HCT116 (cell line): ENCODE measurements at regions not wholly inside any gene's neighbourhood (a gene's known extent, or its start where the extent isn't known, plus 50 kb on each side); places are given as distances from the start of the nearest gene placed in this dataset.

ENCODE experiments used
- ATAC-seq: fragments of 200-7000 bp; cut with Tn5 transposase; 2 replicates; pipeline ENCODE4 v1.9.1; 2020; ENCODE audit warnings: mild to moderate bottlenecking, moderate library complexity
- BruUV-seq: library from RNA; stranded (reverse); fragments of 400-500 nt; replicated peaks from 2 replicates; lab custom pipeline; 2021; lab: Mats Ljungman, UMichigan
- CTCF ChIA-PET: fragments of 300-600 bp; sonication (Branson Sonifier 250); formaldehyde crosslinking; loops from one replicate; lab custom pipeline; 2021; ENCODE audit warnings: antibody characterized with exemption; lab: Charles Lee
- POLR2A ChIA-PET: fragments of 300-600, 350-600 bp; sonication (Branson Sonifier 250); formaldehyde crosslinking; loops from one replicate; lab custom pipeline; 2021; ENCODE audit warnings: antibody characterized with exemption; lab: Charles Lee
- RAD21 ChIA-PET, 2 experiments: fragments of 300-600 bp; sonication (Branson Sonifier 250); formaldehyde crosslinking; loops; one replicate each; lab custom pipeline; 2023; ENCODE audit warnings: low total read pairs in 2 of 2; ENCODE audit not compliant: uncharacterized antibody in 2 of 2, unreplicated experiment in 2 of 2, low non-redundant PET in 1 of 2; lab: Charles Lee
- DNase-seq: peaks from one replicate; pipeline ENCODE4 v3.0.0-alpha.2; 2010; ENCODE audit warnings: low read depth, low spot score
- H2AFZ ChIP-seq: fragments of 200-600 bp; shearing (Covaris generic), sonication (generic); 2 replicates; pipeline ENCODE4 v1.6.1; 2017; ENCODE audit warnings: low read depth, mixed run types, mixed read lengths, antibody characterized with exemption, low read length; ENCODE audit not compliant: poor library complexity, severe bottlenecking
- H3K27ac ChIP-seq: 2 replicates; pipeline ENCODE4 v1.5.1; 2012; ENCODE audit warnings: low read depth, low read length
- H3K27me3 ChIP-seq: fragments of 200-600 bp; sonication (generic); 2 replicates; pipeline ENCODE4 v1.6.1; 2016; ENCODE audit warnings: mixed run types, low read length, mixed read lengths; ENCODE audit not compliant: insufficient read depth
- H3K36me3 ChIP-seq, 2 experiments: fragments of 200-500 bp in 1 of 2; fragments of 200-600 bp in 1 of 2; sonication (Bioruptor generic) in 1 of 2; sonication (generic) in 1 of 2; 2 replicates each; pipeline versions ENCODE4 v1.5.1 to v1.6.1; 2014 to 2016; ENCODE audit warnings: low read length in 2 of 2, inconsistent platforms in 1 of 2, mixed read lengths in 1 of 2, mixed run types in 1 of 2; ENCODE audit not compliant: insufficient read depth in 2 of 2, control insufficient read depth in 1 of 2
- H3K4me1 ChIP-seq, 2 experiments: fragments of 200-600 bp in 1 of 2; sonication (generic) in 1 of 2; 2 replicates each; pipeline versions ENCODE4 v1.5.1 to v1.6.1; 2012 to 2017; ENCODE audit warnings: low read length in 2 of 2, inconsistent platforms in 1 of 2, mild to moderate bottlenecking in 1 of 2, mixed read lengths in 1 of 2, mixed run types in 1 of 2, moderate library complexity in 1 of 2; ENCODE audit not compliant: insufficient read depth in 2 of 2, control insufficient read depth in 1 of 2
- H3K4me2 ChIP-seq: fragments of 200-600 bp; sonication (generic); 2 replicates; pipeline ENCODE4 v1.6.1; 2017; ENCODE audit warnings: mixed run types, low read length, mixed read lengths
- H3K4me3 ChIP-seq, 2 experiments: fragments of 200-600 bp in 1 of 2; sonication (generic) in 1 of 2; replicated peaks in 1 of 2; 2 replicates each; pipeline ENCODE4 v1.5.1; 2011 to 2016; ENCODE audit warnings: low read length in 2 of 2, control low read depth in 1 of 2, low read depth in 1 of 2, mild to moderate bottlenecking in 1 of 2, mixed read lengths in 1 of 2, mixed run types in 1 of 2
- H3K79me2 ChIP-seq: fragments of 200-600 bp; sonication (generic); 2 replicates; pipeline ENCODE4 v1.6.1; 2017; ENCODE audit warnings: mild to moderate bottlenecking, mixed run types, low read length, moderate library complexity, mixed read lengths; ENCODE audit not compliant: insufficient read depth
- H3K9ac ChIP-seq: fragments of 200-600 bp; sonication (generic); 2 replicates; pipeline ENCODE4 v1.6.1; 2016; ENCODE audit warnings: low read length, mixed read lengths
- H3K9me2 ChIP-seq: fragments of 200-600 bp; sonication (generic), shearing (Covaris generic); 2 replicates; pipeline ENCODE4 v1.6.1; 2017; ENCODE audit warnings: mixed run types, mild to moderate bottlenecking, moderate library complexity; ENCODE audit not compliant: insufficient read depth
- H3K9me3 ChIP-seq, 2 experiments: fragments of 200-500 bp in 1 of 2; fragments of 200-600 bp in 1 of 2; sonication (Bioruptor generic) in 1 of 2; sonication (generic) in 1 of 2; 2 replicates each; pipeline ENCODE4 v1.6.1; 2014 to 2017; ENCODE audit warnings: low read length in 2 of 2, mixed read lengths in 2 of 2, inconsistent platforms in 1 of 2, low read depth in 1 of 2, mild to moderate bottlenecking in 1 of 2, mixed run types in 1 of 2, moderate library complexity in 1 of 2; ENCODE audit not compliant: control insufficient read depth in 1 of 2, insufficient read depth in 1 of 2
- H4K20me1 ChIP-seq: fragments of 200-600 bp; sonication (generic), shearing (Covaris generic); 2 replicates; pipeline ENCODE4 v1.6.1; 2017; ENCODE audit warnings: mixed run types, mild to moderate bottlenecking, moderate library complexity; ENCODE audit not compliant: insufficient read depth
- intact Hi-C: fragments of 100-400 bp; cut with micrococcal nuclease; formaldehyde crosslinking; loops from 2 replicates; pipeline ENCODE4 v1.10.0; 2022
- TF ChIP-seq, protein P1 (sequence below): IDR thresholded peaks from 2 replicates; pipeline ENCODE4 v1.6.1; 2012
- TF ChIP-seq, protein P2 (sequence below): IDR thresholded peaks from 2 replicates; pipeline ENCODE4 v1.6.1; 2012; ENCODE audit warnings: low read depth
- TF ChIP-seq, protein P3 (sequence below), 3 experiments: fragments of 200-600 bp in 1 of 3; sonication (generic) in 1 of 3; IDR thresholded peaks in 2 of 3; conservative IDR thresholded peaks in 1 of 3; 2 replicates each; pipeline ENCODE4 v1.5.1; 2012 to 2017; ENCODE audit warnings: low read depth in 2 of 3, low read length in 2 of 3, antibody characterized with exemption in 1 of 3, borderline replicate concordance in 1 of 3, control low read depth in 1 of 3, mild to moderate bottlenecking in 1 of 3, mixed read lengths in 1 of 3, mixed run types in 1 of 3, moderate library complexity in 1 of 3; ENCODE audit not compliant: insufficient read depth in 1 of 3

DNA sequence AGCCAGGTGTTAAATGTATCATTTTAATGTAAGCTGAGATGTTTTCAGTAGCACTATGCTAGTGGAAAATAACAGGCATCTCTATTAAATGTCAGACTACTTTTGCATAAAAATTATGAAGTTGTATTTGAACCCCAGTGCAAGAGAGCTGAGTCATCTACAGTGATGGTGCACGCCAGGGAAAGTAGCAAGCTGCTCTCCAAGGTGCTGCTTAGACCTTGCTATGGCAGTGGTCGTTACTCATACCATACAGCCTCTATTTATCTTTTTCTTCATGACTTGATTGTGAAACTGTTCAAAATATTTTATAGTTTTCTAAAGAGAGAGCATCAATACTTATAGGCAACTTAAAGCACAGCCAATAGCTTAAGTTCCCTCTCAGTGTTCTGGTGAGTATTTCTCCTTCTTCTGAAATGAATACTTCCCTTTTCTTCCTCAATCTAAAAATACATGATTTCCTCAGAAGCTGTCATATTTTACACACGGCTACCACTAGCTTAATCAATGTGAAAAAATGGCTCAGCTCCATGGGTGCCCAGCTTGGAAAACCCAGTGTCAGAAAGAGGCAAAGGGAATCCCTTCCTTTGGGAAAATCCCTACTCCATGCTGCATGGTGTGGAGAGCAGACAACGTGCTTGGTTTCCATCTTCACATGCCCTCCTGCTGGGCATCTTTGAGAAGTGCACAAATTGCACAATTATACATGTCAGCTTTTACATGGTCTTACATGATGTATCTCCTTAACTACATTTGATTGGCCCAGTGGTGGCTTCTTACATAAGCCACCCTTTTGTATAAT lies 105.6 kb downstream of the ELOVL4 start:
- H3K4me1 ChIP-seq = no peaks in the 10 kb centered on the region
- H4K20me1 ChIP-seq = no peaks in the 10 kb centered on the region
- no peaks in the 10 kb centered on the region for H3K9me3 ChIP-seq
- POLR2A ChIA-PET = no interaction called here
- intact Hi-C loops = no loop called here
- no peak overlapping the region for H3K27ac ChIP-seq
- H3K27me3 ChIP-seq = no peaks in the 10 kb centered on the region
- H3K36me3 ChIP-seq = no peaks in the 10 kb centered on the region
- CTCF ChIA-PET = interaction anchor here (1.7 kb wide), 1 partner anchor 26 kb away, joined by 4 read pairs; no protein-coding TSS in a partner anchor
- ATAC-seq (no peak), DNase-seq (no peak)
- H2AFZ ChIP-seq = no peak overlapping the region
- no peak overlapping the region for H3K4me3 ChIP-seq
- no TSS peak for BruUV-seq
- TF ChIP-seq, protein P1, sequence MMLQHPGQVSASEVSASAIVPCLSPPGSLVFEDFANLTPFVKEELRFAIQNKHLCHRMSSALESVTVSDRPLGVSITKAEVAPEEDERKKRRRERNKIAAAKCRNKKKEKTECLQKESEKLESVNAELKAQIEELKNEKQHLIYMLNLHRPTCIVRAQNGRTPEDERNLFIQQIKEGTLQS = no peak
- TF ChIP-seq, protein P2, sequence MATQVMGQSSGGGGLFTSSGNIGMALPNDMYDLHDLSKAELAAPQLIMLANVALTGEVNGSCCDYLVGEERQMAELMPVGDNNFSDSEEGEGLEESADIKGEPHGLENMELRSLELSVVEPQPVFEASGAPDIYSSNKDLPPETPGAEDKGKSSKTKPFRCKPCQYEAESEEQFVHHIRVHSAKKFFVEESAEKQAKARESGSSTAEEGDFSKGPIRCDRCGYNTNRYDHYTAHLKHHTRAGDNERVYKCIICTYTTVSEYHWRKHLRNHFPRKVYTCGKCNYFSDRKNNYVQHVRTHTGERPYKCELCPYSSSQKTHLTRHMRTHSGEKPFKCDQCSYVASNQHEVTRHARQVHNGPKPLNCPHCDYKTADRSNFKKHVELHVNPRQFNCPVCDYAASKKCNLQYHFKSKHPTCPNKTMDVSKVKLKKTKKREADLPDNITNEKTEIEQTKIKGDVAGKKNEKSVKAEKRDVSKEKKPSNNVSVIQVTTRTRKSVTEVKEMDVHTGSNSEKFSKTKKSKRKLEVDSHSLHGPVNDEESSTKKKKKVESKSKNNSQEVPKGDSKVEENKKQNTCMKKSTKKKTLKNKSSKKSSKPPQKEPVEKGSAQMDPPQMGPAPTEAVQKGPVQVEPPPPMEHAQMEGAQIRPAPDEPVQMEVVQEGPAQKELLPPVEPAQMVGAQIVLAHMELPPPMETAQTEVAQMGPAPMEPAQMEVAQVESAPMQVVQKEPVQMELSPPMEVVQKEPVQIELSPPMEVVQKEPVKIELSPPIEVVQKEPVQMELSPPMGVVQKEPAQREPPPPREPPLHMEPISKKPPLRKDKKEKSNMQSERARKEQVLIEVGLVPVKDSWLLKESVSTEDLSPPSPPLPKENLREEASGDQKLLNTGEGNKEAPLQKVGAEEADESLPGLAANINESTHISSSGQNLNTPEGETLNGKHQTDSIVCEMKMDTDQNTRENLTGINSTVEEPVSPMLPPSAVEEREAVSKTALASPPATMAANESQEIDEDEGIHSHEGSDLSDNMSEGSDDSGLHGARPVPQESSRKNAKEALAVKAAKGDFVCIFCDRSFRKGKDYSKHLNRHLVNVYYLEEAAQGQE = peak; percentile 69
- TF ChIP-seq, protein P3, sequence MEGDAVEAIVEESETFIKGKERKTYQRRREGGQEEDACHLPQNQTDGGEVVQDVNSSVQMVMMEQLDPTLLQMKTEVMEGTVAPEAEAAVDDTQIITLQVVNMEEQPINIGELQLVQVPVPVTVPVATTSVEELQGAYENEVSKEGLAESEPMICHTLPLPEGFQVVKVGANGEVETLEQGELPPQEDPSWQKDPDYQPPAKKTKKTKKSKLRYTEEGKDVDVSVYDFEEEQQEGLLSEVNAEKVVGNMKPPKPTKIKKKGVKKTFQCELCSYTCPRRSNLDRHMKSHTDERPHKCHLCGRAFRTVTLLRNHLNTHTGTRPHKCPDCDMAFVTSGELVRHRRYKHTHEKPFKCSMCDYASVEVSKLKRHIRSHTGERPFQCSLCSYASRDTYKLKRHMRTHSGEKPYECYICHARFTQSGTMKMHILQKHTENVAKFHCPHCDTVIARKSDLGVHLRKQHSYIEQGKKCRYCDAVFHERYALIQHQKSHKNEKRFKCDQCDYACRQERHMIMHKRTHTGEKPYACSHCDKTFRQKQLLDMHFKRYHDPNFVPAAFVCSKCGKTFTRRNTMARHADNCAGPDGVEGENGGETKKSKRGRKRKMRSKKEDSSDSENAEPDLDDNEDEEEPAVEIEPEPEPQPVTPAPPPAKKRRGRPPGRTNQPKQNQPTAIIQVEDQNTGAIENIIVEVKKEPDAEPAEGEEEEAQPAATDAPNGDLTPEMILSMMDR (IDR thresholded peaks at IDR 0.05 in 2 of 3, conservative IDR thresholded peaks at IDR 0.05 in 1 of 3; ENCODE audit: borderline replicate concordance in 1 of 3, insufficient read depth in 1 of 3, low read depth in 2 of 3, low read length in 2 of 3) = 0 out of 6 replicates have a peak, but pooled peaks of 2 of the 3 experiments have one; percentile 8 to 12
- RAD21 ChIA-PET = no interaction called here
- no peak overlapping the region for H3K9ac ChIP-seq
- no peaks in the 10 kb centered on the region for H3K9me2 ChIP-seq
- no peaks in the 10 kb centered on the region for H3K79me2 ChIP-seq
- no peak overlapping the region for H3K4me2 ChIP-seq
